ENCODE measurements at regions not wholly inside any gene's neighbourhood (a gene's known extent, or its start where the extent isn't known, plus 50 kb on each side); places are given as distances from the start of the nearest gene placed in this dataset.

- no peak for TF ChIP-seq CTCF (IDR thresholded peaks at IDR 0.05)
These were observed 687.2 kb downstream of the FAM133A start for GRCh38 chrX:94361241-94361640.

- TF ChIP-seq CTCF (IDR thresholded peaks at IDR 0.05): no peak
These were observed 691.7 kb downstream of the FAM133A start for GRCh38 chrX:94365736-94366135.

- TF ChIP-seq CTCF (IDR thresholded peaks at IDR 0.05): no peak
These were observed 692.6 kb downstream of the FAM133A start for GRCh38 chrX:94366616-94367015.

GRCh38 chrX:94389044-94389443 lies 715.0 kb downstream of the FAM133A start:
- TF ChIP-seq CTCF (IDR thresholded peaks at IDR 0.05): no peak

GRCh38 chrX:94400488-94400887 lies 726.5 kb downstream of the FAM133A start:
- no peak for TF ChIP-seq CTCF (IDR thresholded peaks at IDR 0.05)

GRCh38 chrX:94401426-94401825 lies 727.4 kb downstream of the FAM133A start:
- TF ChIP-seq CTCF (IDR thresholded peaks at IDR 0.05): no peak

- TF ChIP-seq CTCF (IDR thresholded peaks at IDR 0.05): no peak
These were observed 740.7 kb downstream of the FAM133A start for GRCh38 chrX:94414746-94415145.

GRCh38 chrX:94418065-94418464 lies 744.1 kb downstream of the FAM133A start:
- TF ChIP-seq CTCF (IDR thresholded peaks at IDR 0.05): no peak

All from LNCAP (cell line).